ENCODE measurements at regions not wholly inside any gene's neighbourhood (a gene's known extent, or its start where the extent isn't known, plus 50 kb on each side); places are given as distances from the start of the nearest gene placed in this dataset.

- H3K4me3 ChIP-seq (ENCODE audit: control insufficient read depth in 2 of 3, extremely low read depth in 1 of 3, insufficient read depth in 2 of 3, low read depth in 1 of 3, low read length in 3 of 3), result no peak overlapping the region
- no peaks in the 10 kb centered on the region for H3K27me3 ChIP-seq (ENCODE audit: control insufficient read depth, extremely low read depth, insufficient read depth, low read length)
- H3K9me1 ChIP-seq (ENCODE audit: control insufficient read depth, extremely low read depth, insufficient read depth, low read length), result no peaks in the 10 kb centered on the region
- dilution Hi-C loops (cut with MboI; ENCODE audit: extremely low pct_ligation_motif_present, low sequenced_read_pairs), result no loop called here
- H3K27ac ChIP-seq (ENCODE audit: control insufficient read depth, insufficient read depth, low read length), result no peak overlapping the region
- no peak for DNase-seq (ENCODE audit: low read depth, low spot score)
- no peak for FAIRE-seq
- H3K4me2 ChIP-seq (ENCODE audit: control insufficient read depth, extremely low read depth, insufficient read depth, low read depth, low read length), result no peak overlapping the region
- H4K20me1 ChIP-seq (ENCODE audit: control insufficient read depth, extremely low read depth, insufficient read depth, low read length), result no peaks in the 10 kb centered on the region
- H3K9ac ChIP-seq (ENCODE audit: control insufficient read depth, extremely low read depth, insufficient read depth, low read length), result no peak overlapping the region
- TF ChIP-seq CTCF (optimal IDR thresholded peaks at IDR 0.05 in 1 of 3, IDR thresholded peaks at IDR 0.05 in 1 of 3, conservative IDR thresholded peaks at IDR 0.05 in 1 of 3; ENCODE audit: extremely low read depth in 1 of 3, insufficient read depth in 2 of 3, low read length in 3 of 3) (no peak), EZH2 (IDR thresholded peaks at IDR 0.05; ENCODE audit: low read length) (no peak)
- no peaks in the 10 kb centered on the region for H3K9me3 ChIP-seq (ENCODE audit: control insufficient read depth, low read depth, low read length)
- no peaks in the 10 kb centered on the region for H3K36me3 ChIP-seq (ENCODE audit: control insufficient read depth in 2 of 2, extremely low read depth in 1 of 2, insufficient read depth in 2 of 2, low read length in 2 of 2)
- H2AFZ ChIP-seq (ENCODE audit: control insufficient read depth, low read length), result no peak overlapping the region
- H3K79me2 ChIP-seq (ENCODE audit: control insufficient read depth, insufficient read depth, low read length), result no peaks in the 10 kb centered on the region
- H3K4me1 ChIP-seq (ENCODE audit: control insufficient read depth, extremely low read depth, insufficient read depth, low read length), result no peaks in the 10 kb centered on the region
Observed at GRCh38 chrX:63993936-63994335, 208.9 kb upstream of the ARHGEF9 start.

- Histone ChIP-seq H3K4me2 (ENCODE audit: control insufficient read depth, extremely low read depth, insufficient read depth, low read depth, low read length) (no peak overlapping the region), H2AFZ (ENCODE audit: control insufficient read depth, low read length) (no peak overlapping the region), H3K4me3 (ENCODE audit: control insufficient read depth in 2 of 3, extremely low read depth in 1 of 3, insufficient read depth in 2 of 3, low read depth in 1 of 3, low read length in 3 of 3) (no peak overlapping the region), H3K27ac (ENCODE audit: control insufficient read depth, insufficient read depth, low read length) (no peak overlapping the region), H3K9me3 (ENCODE audit: control insufficient read depth, low read depth, low read length) (peaks cover 2% of the 10 kb centered on the region), H3K9ac (ENCODE audit: control insufficient read depth, extremely low read depth, insufficient read depth, low read length) (no peak overlapping the region), H3K9me1 (ENCODE audit: control insufficient read depth, extremely low read depth, insufficient read depth, low read length) (no peaks in the 10 kb centered on the region), H3K79me2 (ENCODE audit: control insufficient read depth, insufficient read depth, low read length) (no peaks in the 10 kb centered on the region), H3K36me3 (ENCODE audit: control insufficient read depth in 2 of 2, extremely low read depth in 1 of 2, insufficient read depth in 2 of 2, low read length in 2 of 2) (no peaks in the 10 kb centered on the region), H4K20me1 (ENCODE audit: control insufficient read depth, extremely low read depth, insufficient read depth, low read length) (no peaks in the 10 kb centered on the region), H3K27me3 (ENCODE audit: control insufficient read depth, extremely low read depth, insufficient read depth, low read length) (no peaks in the 10 kb centered on the region), H3K4me1 (ENCODE audit: control insufficient read depth, extremely low read depth, insufficient read depth, low read length) (no peaks in the 10 kb centered on the region)
- FAIRE-seq (no peak), DNase-seq (ENCODE audit: low read depth, low spot score) (no peak)
- dilution Hi-C loops (cut with MboI; ENCODE audit: extremely low pct_ligation_motif_present, low sequenced_read_pairs), result no loop called here
- no peak for TF ChIP-seq EZH2 (IDR thresholded peaks at IDR 0.05; ENCODE audit: low read length)
- TF ChIP-seq CTCF (optimal IDR thresholded peaks at IDR 0.05 in 1 of 3, IDR thresholded peaks at IDR 0.05 in 1 of 3, conservative IDR thresholded peaks at IDR 0.05 in 1 of 3; ENCODE audit: extremely low read depth in 1 of 3, insufficient read depth in 2 of 3, low read length in 3 of 3), result no peak
Observed at GRCh38 chrX:63985906-63986305, 200.9 kb upstream of the ARHGEF9 start.

All from keratinocyte (primary cell).